GM10248 (cell line): ENCODE measurements at regions not wholly inside any gene's neighbourhood (a gene's known extent, or its start where the extent isn't known, plus 50 kb on each side); places are given as distances from the start of the nearest gene placed in this dataset.

Experiments
- CTCF ChIA-PET: fragments of 300-600 bp; sonication (Branson Sonifier 250); formaldehyde crosslinking; extraction: SDS; loops from one replicate; lab custom pipeline; 2021; ENCODE audit warnings: antibody characterized with exemption; lab: Yijun Ruan, JAX
- POLR2A ChIA-PET: fragments of 350-650 bp; sonication (Branson Sonifier 250); formaldehyde crosslinking; extraction: SDS; loops from one replicate; lab custom pipeline; 2020; ENCODE audit warnings: antibody characterized with exemption; lab: Yijun Ruan, JAX
- DNase-seq: peaks from one replicate; pipeline ENCODE4 v3.0.0; 2012; ENCODE audit errors: extremely low spot score
- TF ChIP-seq, protein P1 (sequence below): IDR thresholded peaks from 2 replicates; pipeline ENCODE4 v1.5.1; 2012; ENCODE audit warnings: mild to moderate bottlenecking, low read depth; ENCODE audit errors: extremely low read depth, missing control alignments, control extremely low read depth

- POLR2A ChIA-PET: no interaction called here
- TF ChIP-seq, protein P1, sequence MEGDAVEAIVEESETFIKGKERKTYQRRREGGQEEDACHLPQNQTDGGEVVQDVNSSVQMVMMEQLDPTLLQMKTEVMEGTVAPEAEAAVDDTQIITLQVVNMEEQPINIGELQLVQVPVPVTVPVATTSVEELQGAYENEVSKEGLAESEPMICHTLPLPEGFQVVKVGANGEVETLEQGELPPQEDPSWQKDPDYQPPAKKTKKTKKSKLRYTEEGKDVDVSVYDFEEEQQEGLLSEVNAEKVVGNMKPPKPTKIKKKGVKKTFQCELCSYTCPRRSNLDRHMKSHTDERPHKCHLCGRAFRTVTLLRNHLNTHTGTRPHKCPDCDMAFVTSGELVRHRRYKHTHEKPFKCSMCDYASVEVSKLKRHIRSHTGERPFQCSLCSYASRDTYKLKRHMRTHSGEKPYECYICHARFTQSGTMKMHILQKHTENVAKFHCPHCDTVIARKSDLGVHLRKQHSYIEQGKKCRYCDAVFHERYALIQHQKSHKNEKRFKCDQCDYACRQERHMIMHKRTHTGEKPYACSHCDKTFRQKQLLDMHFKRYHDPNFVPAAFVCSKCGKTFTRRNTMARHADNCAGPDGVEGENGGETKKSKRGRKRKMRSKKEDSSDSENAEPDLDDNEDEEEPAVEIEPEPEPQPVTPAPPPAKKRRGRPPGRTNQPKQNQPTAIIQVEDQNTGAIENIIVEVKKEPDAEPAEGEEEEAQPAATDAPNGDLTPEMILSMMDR: no peak
- CTCF ChIA-PET: interaction anchor here (0.9 to 1.6 kb wide), 5 partner anchors 9 to 35 kb away, joined by 3 to 6 read pairs (median 4); no protein-coding TSS in a partner anchor
- DNase-seq: no peak
These were observed 324.8 kb downstream of the SFMBT2 start for GRCh38 chr10:7085913-7086589.

DNA sequence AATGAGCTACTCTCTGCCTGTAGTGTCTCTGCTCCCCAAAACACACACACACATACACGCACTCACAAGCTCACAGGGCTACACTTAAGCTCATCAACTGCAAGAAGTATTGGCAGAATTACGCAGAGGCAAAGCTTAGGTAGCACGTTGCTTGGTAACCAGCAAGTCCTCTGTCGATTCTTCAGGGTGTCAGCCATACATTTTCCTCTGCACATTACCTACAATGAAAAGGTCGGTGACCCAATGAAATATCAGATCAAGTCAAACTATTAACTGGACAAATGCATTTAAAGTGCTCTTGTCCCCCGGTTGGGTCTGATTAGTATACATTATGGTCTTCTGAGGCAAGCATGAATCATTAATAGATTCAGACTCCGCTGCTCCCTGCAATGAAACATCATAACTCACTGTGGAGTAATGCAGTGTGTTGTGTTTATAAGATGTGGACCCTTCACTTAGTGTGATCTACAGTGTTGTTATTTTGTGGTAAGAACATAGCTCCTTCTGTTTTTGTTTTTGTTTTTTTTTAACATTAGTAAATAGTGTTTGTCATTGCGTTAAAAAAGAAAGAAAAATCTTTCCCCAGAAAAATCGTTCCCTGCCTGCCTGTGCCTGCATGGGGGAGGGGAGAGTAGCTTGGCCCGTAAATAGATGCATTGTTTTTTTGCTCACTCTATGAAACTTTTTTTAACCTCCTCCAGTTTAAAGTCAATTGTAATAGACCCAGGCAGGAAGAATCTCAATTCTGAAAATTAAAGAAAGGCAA, 325.5 kb downstream of the SFMBT2 start:
- ChIA-PET CTCF (interaction anchor here (0.9 to 1.6 kb wide), 5 partner anchors 8 to 36 kb away, joined by 3 to 6 read pairs (median 4); no protein-coding TSS in a partner anchor), POLR2A (no interaction called here)
- no peak for DNase-seq
- TF ChIP-seq, protein P1: no peak

DNA sequence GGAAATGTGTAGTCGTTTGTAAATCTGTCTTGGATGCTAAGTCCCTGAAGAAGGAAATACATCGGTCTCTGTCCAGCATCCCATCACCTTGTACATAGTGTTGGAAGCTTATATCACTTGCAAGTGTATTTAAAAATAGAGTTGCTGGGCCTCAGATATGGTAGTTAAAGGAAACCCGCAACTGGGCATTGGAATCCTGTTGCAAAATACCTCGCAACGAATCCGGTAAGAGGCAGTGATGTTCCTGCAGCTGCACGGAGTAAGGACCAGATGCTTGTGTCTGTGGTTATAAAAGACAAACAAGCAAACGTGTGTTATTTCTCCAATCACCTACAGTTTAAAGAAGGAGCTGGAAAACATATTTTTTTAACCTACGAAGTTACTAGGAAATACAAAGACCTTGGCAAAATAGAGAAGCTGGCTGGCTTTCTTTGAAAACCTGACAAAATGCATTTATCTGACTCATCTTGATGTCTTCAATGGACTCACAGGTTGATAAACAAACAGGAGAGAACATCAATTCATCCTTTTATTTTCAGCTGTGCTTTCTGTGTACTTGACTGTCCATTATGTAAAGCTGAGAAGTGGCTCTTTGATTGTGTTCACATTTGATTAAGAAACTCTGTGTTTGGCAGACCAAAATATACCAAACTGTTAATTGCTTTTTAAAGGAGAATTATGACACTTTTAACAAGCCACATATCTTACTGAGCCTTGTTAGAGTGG, 326.4 kb downstream of the SFMBT2 start:
- TF ChIP-seq, protein P1: no peak
- DNase-seq: no peak
- POLR2A ChIA-PET: no interaction called here
- CTCF ChIA-PET: interaction anchor here (1.6 kb wide), 2 partner anchors 8 to 19 kb away, joined by 4 to 6 read pairs; no protein-coding TSS in a partner anchor

- TF ChIP-seq, protein P1: no peak
- ChIA-PET CTCF (interaction anchor here (1.9 kb wide), 1 partner anchor 10 kb away, joined by 5 read pairs; no protein-coding TSS in a partner anchor), POLR2A (no interaction called here)
- DNase-seq: no peak
These were observed 327.9 kb downstream of the SFMBT2 start for GRCh38 chr10:7082967-7083366.

- CTCF ChIA-PET: interaction anchor here (1.1 to 1.4 kb wide), 3 partner anchors 8 to 157 kb away, joined by 3 to 5 read pairs (median 3); no protein-coding TSS in a partner anchor
- TF ChIP-seq, protein P1: no peak
- POLR2A ChIA-PET: no interaction called here
- DNase-seq: no peak
These were observed 333.0 kb downstream of the SFMBT2 start for GRCh38 chr10:7077880-7078279.

GRCh38 chr10:7075851-7076250, 335.0 kb downstream of the SFMBT2 start:
- DNase-seq: no peak
- POLR2A ChIA-PET: interaction anchor here (0.6 kb wide), 1 partner anchor 51 kb away, joined by 3 read pairs; no protein-coding TSS in a partner anchor
- CTCF ChIA-PET: interaction anchor here (1.4 to 1.6 kb wide), 2 partner anchors 9 to 32 kb away, joined by 3 to 6 read pairs; no protein-coding TSS in a partner anchor

More at GRCh38 chr10:7075851-7076250, 335.0 kb downstream of the SFMBT2 start:
- TF ChIP-seq, protein P1: no peak
